ENCODE measurements at regions not wholly inside any gene's neighbourhood (a gene's known extent, or its start where the extent isn't known, plus 50 kb on each side); places are given as distances from the start of the nearest gene placed in this dataset.

DNA sequence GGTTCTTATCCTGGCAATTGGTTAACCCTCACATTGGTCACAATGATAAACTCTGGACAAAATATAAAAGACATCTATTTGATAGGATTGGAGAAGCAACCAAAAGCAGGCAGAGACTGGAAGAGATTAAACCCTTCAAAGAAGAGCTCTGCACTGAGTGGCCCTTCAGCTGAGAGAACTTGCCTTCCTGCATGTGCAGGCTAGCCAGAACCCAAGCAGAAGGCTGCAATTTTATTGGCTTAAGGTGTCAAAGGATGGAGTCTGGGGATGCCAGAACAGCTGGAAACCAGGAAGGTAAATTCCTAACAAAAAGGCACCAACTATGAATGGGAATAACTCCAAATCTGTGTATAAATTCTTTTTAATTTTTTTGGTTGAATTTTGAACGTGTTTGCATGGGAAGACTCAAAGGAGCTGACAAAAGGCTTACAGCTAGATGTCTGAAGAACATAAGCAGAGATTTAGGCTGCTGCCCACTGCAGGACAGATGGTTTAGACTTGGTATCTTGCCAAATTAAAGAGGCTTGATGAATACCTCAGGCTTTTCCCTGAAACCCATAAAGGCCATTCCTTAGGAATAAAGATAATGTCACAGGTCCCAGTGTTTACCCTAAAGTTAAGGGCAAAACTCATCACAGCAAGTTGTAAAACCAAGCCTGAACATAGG is 66.3 kb downstream of the NR2F1 start:
- Mint-ChIP-seq H3K9me3 (ENCODE audit: low read depth) (peaks cover 3% of the 10 kb centered on the region), H3K36me3 (peaks cover 3% of the 10 kb centered on the region), H3K27ac (no peak overlapping the region), H3K4me3 (no peak overlapping the region), H3K4me1 (peaks cover 9% of the 10 kb centered on the region), H3K27me3 (no peaks in the 10 kb centered on the region)
- no peak for ATAC-seq
- DNase-seq, result no peak
- CTCF ChIA-PET, result no interaction called here

DNA sequence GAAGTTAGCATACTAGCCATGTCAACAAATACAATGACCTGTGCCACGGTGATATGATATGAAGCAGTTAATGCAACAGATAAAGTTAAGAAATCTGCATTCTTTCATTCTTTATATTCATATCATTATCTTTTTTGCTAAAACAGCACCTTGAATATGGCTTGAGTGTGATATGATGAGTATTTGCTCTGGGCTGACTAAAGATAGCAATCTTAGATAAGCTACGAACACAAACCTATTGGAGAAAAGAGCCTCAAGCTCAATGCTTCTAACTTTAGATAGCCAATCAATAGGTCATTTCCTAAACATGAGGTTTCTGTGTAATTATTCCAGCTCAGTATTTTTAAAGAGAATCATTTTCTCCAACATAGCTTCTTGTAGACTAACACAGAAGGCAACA is 61.7 kb downstream of the NR2F1 start:
- ATAC-seq, result no peak
- no peaks in the 10 kb centered on the region for H3K9me3 Mint-ChIP-seq (ENCODE audit: low read depth)
- H3K36me3 Mint-ChIP-seq, result no peaks in the 10 kb centered on the region
- no peak overlapping the region for H3K27ac Mint-ChIP-seq
- H3K27me3 Mint-ChIP-seq, result no peaks in the 10 kb centered on the region
- CTCF ChIA-PET, result no interaction called here
- H3K4me1 Mint-ChIP-seq, result peaks cover 2% of the 10 kb centered on the region
- H3K4me3 Mint-ChIP-seq, result no peak overlapping the region
- no peak for DNase-seq
